Spleen (tissue), 11 donors: ENCODE measurements at regions not wholly inside any gene's neighbourhood (a gene's known extent, or its start where the extent isn't known, plus 50 kb on each side); places are given as distances from the start of the nearest gene placed in this dataset.

Source experiments
- DNase-seq: peaks from one replicate; pipeline ENCODE4 v3.0.0-alpha.2; 2020
- H3K27ac ChIP-seq, 8 donors: fragments of 200-600 bp; sonication (generic) in 7 of 8; 1 replicate in 4 of 8; 2 replicates in 4 of 8; pipeline versions ENCODE4 v1.5.0 to v1.8.0; 2016 to 2021; ENCODE audit warnings: inconsistent platforms in 4 of 8, mild to moderate bottlenecking in 4 of 8, moderate library complexity in 1 of 8
- H3K27me3 ChIP-seq, 7 donors: fragments of 200-600 bp; sonication (generic) in 6 of 7; replicated peaks in 1 of 7; 1 replicate in 4 of 7; 2 replicates in 3 of 7; pipeline versions ENCODE4 v1.5.0 to v1.8.0; 2016 to 2021; ENCODE audit warnings: inconsistent platforms in 3 of 7, mild to moderate bottlenecking in 1 of 7
- H3K36me3 ChIP-seq, 6 donors: fragments of 200-600 bp; sonication (generic) in 5 of 6; 1 replicate in 4 of 6; 2 replicates in 2 of 6; pipeline versions ENCODE4 v1.5.0 to v1.8.0; 2016 to 2021; ENCODE audit warnings: inconsistent platforms in 2 of 6
- H3K4me1 ChIP-seq, 6 donors: fragments of 200-600 bp; sonication (generic) in 5 of 6; 1 replicate in 3 of 6; 2 replicates in 3 of 6; pipeline versions ENCODE4 v1.5.0 to v1.8.0; 2016 to 2021; ENCODE audit warnings: inconsistent platforms in 3 of 6
- H3K4me3 ChIP-seq, 8 donors: fragments of 200-600 bp; sonication (generic) in 7 of 8; 1 replicate in 4 of 8; 2 replicates in 4 of 8; pipeline versions ENCODE4 v1.5.0 to v1.8.0; 2016 to 2021; ENCODE audit warnings: inconsistent platforms in 4 of 8, mild to moderate bottlenecking in 4 of 8, moderate library complexity in 2 of 8
- H3K9me3 ChIP-seq, 8 donors: fragments of 200-600 bp; sonication (generic) in 7 of 8; 1 replicate in 4 of 8; 2 replicates in 4 of 8; pipeline versions ENCODE4 v1.5.0 to v1.8.0; 2016 to 2021; ENCODE audit warnings: inconsistent platforms in 4 of 8
- POLR2A ChIP-seq, 3 donors: fragments of 450-650 bp; IDR thresholded peaks; one replicate each; pipeline ENCODE4 v1.5.1; 2017; ENCODE audit warnings: antibody characterized with exemption in 3 of 3, mild to moderate bottlenecking in 1 of 3
- POLR2AphosphoS5 ChIP-seq, 3 donors: sonication (generic); formaldehyde crosslinking; IDR thresholded peaks; one replicate each; pipeline ENCODE4 v1.5.1; 2017; ENCODE audit warnings: antibody characterized with exemption in 3 of 3
- WGBS, 5 donors: extraction: QIAGEN DNeasy Blood & Tissue Kit in 3 of 5; methylation state at CpG; one replicate each; pipeline versions ENCODE4 v1.1.5 to v1.1.7; 2013 to 2018; 5-methylcytosine and 5-hydroxymethylcytosine counted together
- intact Hi-C: fragments of 100-400 bp; cut with DNase I; formaldehyde crosslinking; loops from one replicate; pipeline ENCODE4 v1.15.0; 2023; ENCODE audit warnings: low total_unique reads
- TF ChIP-seq, protein P1 (sequence below), 11 experiments: fragments of 200-600 bp in 7 of 11; fragments of 450-650 bp in 4 of 11; sonication (generic) in 4 of 11; IDR thresholded peaks in 8 of 11; conservative IDR thresholded peaks in 3 of 11; 1 replicate in 7 of 11; 2 replicates in 4 of 11; pipeline versions ENCODE4 v1.4.0 to v1.8.0; 2016 to 2021; ENCODE audit warnings: antibody characterized with exemption in 11 of 11, inconsistent platforms in 4 of 11, mild to moderate bottlenecking in 1 of 11
- donor health status: healthy with polysubstance abuse.
- donor health status: DM: no; HTN: no; CAD: no; lungs with moderate emphysema.
- donor health status: DM: no; HTN: no; CAD: no.
- donor health status: Bipolar disorder and iron deficiency.
- donor health status: healthy.
- donor health status: DM: no; HTN: no; CAD: no.
- donor health status: DM: yes; HTN: yes; CAD: no.

DNA sequence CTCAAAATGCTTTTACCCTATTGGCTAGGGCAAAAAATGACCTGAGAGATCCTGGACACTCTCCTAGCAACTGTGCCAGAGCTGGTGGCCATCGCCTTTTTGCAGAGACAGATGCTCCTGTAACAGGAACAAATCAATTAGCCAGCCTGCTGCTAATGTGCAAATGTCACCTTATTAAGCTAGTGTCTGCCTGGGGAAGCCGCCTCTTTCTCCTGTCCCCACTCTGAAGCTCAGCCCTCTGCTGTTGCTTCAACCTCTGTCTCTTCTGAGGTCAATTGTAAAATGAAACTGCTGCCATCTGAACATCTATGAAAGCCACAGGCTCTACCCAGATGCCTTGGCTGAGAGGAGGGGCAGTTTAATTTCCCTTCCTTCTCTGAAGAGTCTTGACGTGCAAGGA lies 85.5 kb upstream of the CACNA1E start:
- intact Hi-C loops, result no loop called here
- Histone ChIP-seq H3K27me3 (peaks cover 0 to 6% (median 0%) of the 10 kb centered on the region in 7 donors), H3K4me1 (peaks cover 0 to 6% (median 0%) of the 10 kb centered on the region in 6 donors), H3K36me3 (no peaks in the 10 kb centered on the region), H3K27ac (peak overlapping the region in 4 of 8 donors; percentile 39 to 73 (median 54)), H3K4me3 (no peak overlapping the region), H3K9me3 (no peaks in the 10 kb centered on the region)
- DNase-seq, result no peak
- WGBS, 5 donors, result 46 to 53% (median 47%) methylated on average over 3 of the region's 3 CpGs
- TF ChIP-seq POLR2AphosphoS5 (IDR thresholded peaks at IDR 0.05) (no peak), POLR2A (IDR thresholded peaks at IDR 0.05) (no peak)
- TF ChIP-seq, protein P1, sequence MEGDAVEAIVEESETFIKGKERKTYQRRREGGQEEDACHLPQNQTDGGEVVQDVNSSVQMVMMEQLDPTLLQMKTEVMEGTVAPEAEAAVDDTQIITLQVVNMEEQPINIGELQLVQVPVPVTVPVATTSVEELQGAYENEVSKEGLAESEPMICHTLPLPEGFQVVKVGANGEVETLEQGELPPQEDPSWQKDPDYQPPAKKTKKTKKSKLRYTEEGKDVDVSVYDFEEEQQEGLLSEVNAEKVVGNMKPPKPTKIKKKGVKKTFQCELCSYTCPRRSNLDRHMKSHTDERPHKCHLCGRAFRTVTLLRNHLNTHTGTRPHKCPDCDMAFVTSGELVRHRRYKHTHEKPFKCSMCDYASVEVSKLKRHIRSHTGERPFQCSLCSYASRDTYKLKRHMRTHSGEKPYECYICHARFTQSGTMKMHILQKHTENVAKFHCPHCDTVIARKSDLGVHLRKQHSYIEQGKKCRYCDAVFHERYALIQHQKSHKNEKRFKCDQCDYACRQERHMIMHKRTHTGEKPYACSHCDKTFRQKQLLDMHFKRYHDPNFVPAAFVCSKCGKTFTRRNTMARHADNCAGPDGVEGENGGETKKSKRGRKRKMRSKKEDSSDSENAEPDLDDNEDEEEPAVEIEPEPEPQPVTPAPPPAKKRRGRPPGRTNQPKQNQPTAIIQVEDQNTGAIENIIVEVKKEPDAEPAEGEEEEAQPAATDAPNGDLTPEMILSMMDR (IDR thresholded peaks at IDR 0.05 in 8 of 11, conservative IDR thresholded peaks at IDR 0.05 in 3 of 11), result no peak

DNA sequence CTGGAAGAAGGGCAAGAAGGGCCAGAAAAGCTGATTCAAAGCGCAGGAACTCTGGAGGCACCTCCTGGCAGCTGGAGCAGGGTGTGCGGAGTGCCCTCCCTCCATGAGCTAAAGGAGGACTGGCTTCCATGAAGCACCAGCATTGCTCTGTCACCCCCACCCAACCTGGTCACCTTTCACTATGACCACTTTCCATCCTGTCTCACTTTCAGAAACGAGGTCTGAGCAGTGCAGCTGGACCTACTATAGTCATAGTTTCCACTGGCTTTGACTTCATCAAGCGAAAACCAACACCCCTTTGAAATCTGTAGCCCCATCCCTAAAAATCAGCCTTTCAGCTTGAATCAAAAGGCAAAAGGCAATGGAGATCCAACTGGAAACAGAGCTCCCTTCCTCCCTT lies 84.8 kb upstream of the CACNA1E start:
- TF ChIP-seq POLR2AphosphoS5 (IDR thresholded peaks at IDR 0.05) (no peak), POLR2A (IDR thresholded peaks at IDR 0.05) (no peak)
- TF ChIP-seq, protein P1 (IDR thresholded peaks at IDR 0.05 in 8 of 11, conservative IDR thresholded peaks at IDR 0.05 in 3 of 11), result no peak
- intact Hi-C loops, result no loop called here

DNA sequence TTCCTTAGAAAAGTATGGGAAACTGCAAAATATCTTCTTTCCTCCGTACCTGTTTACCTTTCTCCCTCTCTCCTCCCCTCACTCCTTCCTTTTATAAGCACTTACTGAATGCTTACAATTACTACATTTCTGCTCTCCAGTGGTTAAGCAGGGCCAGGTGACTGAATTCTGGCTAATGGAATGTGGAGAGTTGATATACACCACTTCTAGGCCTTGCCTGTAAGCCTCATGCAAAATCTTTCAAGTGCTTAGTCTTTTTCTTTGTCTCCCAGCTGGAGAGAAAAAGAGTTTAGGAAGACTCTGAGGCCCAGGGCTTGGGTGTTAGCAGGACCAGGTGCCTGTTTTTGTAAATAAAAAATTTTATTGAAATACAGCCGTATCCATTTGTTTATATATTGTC lies 77.7 kb upstream of the CACNA1E start:
- Histone ChIP-seq H3K4me1 (no peaks in the 10 kb centered on the region), H3K9me3 (no peaks in the 10 kb centered on the region), H3K4me3 (no peak overlapping the region), H3K27ac (no peak overlapping the region), H3K27me3 (peaks cover 0 to 8% (median 0%) of the 10 kb centered on the region in 7 donors), H3K36me3 (no peaks in the 10 kb centered on the region)
- 83 to 90% (median 84%) methylated on average over 2 of the region's 2 CpGs for WGBS, 5 donors
- TF ChIP-seq, protein P1 (IDR thresholded peaks at IDR 0.05 in 8 of 11, conservative IDR thresholded peaks at IDR 0.05 in 3 of 11), result no peak
- TF ChIP-seq POLR2A (IDR thresholded peaks at IDR 0.05) (no peak), POLR2AphosphoS5 (IDR thresholded peaks at IDR 0.05) (no peak)
- DNase-seq, result no peak
- intact Hi-C loops, result no loop called here

More for the DNA sequence above, 84.8 kb upstream of the CACNA1E start:
- no peaks in the 10 kb centered on the region for H3K36me3 ChIP-seq
- WGBS, 5 donors, result 67 to 86% (median 80%) methylated on average over 4 of the region's 4 CpGs
- peaks cover 0 to 6% (median 0%) of the 10 kb centered on the region in 6 donors for H3K4me1 ChIP-seq
- peak overlapping the region in 2 of 8 donors; percentile 60 to 73 for H3K27ac ChIP-seq
- peaks cover 0 to 1% (median 0%) of the 10 kb centered on the region in 7 donors for H3K27me3 ChIP-seq
- no peaks in the 10 kb centered on the region for H3K9me3 ChIP-seq
- no peak overlapping the region for H3K4me3 ChIP-seq
- DNase-seq, result no peak

DNA sequence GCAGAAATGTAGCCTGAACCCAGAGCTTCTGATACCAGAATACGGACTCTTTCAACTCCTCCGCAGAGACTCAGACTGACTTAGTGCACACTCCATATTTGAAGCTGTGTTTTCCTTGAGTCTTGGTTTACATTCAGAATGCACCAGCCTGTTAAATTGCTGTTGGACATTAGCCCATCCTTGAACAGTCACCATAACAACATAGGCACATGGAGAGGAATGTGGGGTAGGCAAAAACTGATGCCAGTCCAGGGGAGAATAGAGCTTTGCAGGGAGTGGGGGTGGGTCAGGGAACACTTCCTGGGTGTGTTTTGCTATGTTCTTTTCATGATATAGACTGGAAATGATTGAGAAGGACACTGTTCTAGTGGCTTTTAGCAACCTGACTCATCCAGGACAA lies 76.3 kb upstream of the CACNA1E start:
- Histone ChIP-seq H3K27me3 (peaks cover 0 to 8% (median 0%) of the 10 kb centered on the region in 7 donors), H3K27ac (no peak overlapping the region), H3K4me3 (no peak overlapping the region), H3K9me3 (no peaks in the 10 kb centered on the region), H3K36me3 (no peaks in the 10 kb centered on the region), H3K4me1 (no peaks in the 10 kb centered on the region)
- TF ChIP-seq POLR2A (IDR thresholded peaks at IDR 0.05) (no peak), POLR2AphosphoS5 (IDR thresholded peaks at IDR 0.05) (no peak)
- TF ChIP-seq, protein P1 (IDR thresholded peaks at IDR 0.05 in 8 of 11, conservative IDR thresholded peaks at IDR 0.05 in 3 of 11), result no peak
- no peak for DNase-seq
- intact Hi-C loops, result no loop called here
- WGBS, 5 donors, result 97 to 100% (median 98%) methylated on average over 2 of the region's 2 CpGs
